Cerebellar cortex (tissue), 1 donor: ENCODE measurements at regions not wholly inside any gene's neighbourhood (a gene's known extent, or its start where the extent isn't known, plus 50 kb on each side); places are given as distances from the start of the nearest gene placed in this dataset.

Experiments used
- DNase-seq: peaks from one replicate; pipeline ENCODE4 v3.0.0-alpha.2; 2015; ENCODE audit warnings: low spot score

GRCh38 chr6:9610620-9611415, 804.1 kb downstream of the TFAP2A start:
- DNase-seq: no peak

GRCh38 chr6:9606435-9607134, 808.3 kb downstream of the TFAP2A start:
- DNase-seq: no peak

GRCh38 chr6:9594746-9595145, 820.1 kb downstream of the TFAP2A start:
- DNase-seq: no peak

GRCh38 chr6:9593554-9593953, 821.3 kb downstream of the TFAP2A start:
- DNase-seq: no peak

- DNase-seq: no peak
These were observed 831.0 kb downstream of the TFAP2A start for GRCh38 chr6:9583753-9584352.

DNA sequence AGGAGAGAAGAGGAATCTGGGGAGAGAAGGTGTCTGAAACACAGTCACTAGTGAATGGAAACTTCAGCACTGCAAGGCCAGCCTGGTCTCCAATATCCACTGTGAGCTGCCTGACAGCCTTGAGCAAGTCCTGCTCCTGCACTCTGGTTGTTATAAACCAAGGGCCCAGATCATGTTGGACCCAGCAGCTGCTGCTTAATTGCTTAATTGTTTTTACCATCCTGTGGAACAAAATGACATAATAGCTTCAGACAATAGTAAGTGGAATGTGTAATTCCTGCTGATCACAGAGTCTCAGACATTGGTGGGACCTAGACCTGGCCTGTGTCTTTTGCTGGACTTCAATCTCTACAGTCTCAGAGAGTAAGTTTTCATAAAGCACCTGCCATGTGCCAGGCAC, 833.7 kb downstream of the TFAP2A start:
- no peak for DNase-seq

DNA sequence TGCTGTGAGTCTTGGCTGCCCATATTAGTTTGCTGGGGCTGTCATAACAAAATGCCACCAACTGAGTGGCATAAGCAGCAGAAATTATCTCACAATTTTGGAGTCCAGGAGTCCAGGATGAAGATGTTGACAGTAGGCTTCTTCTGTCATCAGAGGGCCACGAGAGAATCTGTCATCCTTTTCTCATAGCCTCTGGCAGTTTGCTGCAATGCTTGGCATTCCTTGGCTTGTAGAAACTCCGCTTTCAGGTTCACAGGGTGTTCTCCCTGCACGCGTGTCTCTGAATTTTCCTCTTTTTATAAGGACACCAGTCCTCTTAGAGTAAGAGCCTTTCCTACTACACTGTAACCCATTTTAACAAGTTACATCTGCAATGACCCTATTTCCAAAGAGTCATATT, 838.4 kb downstream of the TFAP2A start:
- DNase-seq: no peak

DNA sequence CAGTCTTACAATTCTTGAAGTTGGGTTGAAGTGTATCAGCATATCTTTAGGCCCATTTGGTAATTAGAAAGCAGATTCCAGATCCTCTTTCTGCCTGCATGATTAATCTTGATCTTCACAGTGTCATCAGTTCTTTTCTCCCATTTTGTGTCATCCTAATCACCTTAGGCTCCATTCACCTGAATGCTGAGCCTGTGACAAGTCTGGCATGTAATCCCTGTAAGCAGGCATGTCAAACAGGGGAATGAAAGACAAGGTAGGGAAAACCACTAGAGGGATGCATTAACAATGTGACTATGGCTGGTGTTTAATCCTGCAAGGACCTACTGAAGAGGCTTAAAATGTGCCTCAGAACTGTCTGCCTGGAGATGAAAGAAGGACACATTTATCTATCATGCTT, 848.8 kb downstream of the TFAP2A start:
- DNase-seq: no peak

GRCh38 chr6:9564021-9564420, 850.9 kb downstream of the TFAP2A start:
- DNase-seq: no peak

GRCh38 chr6:9563568-9563967, 851.3 kb downstream of the TFAP2A start:
- no peak for DNase-seq

GRCh38 chr6:9554806-9555205, 860.1 kb downstream of the TFAP2A start:
- no peak for DNase-seq

DNA sequence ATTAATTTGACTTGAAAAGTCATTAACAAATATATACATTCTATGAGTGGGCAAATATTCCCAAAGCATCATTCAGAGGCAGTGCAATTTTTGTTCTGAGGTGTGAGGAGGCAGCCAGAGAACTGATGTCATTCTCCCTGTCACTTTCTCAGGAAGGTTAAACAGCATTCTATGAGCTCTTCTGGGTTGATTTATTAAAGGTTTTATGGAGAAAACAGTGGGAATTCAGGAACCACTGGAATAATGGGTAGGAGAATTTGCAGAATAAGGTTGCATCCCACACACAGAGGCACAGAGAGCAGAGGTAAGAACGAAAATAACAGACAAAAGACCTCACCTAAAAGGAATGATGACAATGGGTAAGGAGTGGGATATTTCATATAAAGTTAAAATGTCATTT, 860.6 kb downstream of the TFAP2A start:
- DNase-seq: no peak

DNA sequence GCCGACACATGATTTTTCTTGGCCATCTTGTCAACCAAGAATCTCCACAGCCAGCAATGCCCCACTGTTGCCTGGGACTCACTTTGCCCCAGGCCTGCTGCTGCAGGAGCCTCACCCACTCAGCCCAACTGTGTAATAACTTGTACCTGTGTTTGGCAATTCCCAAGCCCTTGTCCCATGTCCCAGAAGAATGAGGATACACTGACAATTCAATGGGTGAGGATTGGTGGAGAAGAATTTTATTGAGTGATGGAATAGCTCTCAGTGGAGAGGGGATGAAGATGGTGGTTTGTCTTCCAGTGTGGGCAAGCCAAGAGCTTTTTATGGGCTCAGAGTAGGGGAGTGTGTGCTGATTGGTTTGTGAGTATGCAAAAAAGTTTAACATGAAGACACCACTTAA, 861.9 kb downstream of the TFAP2A start:
- no peak for DNase-seq

GRCh38 chr6:9543649-9544048, 871.2 kb downstream of the TFAP2A start:
- DNase-seq: no peak

GRCh38 chr6:9540534-9541126, 874.2 kb downstream of the TFAP2A start:
- DNase-seq: peak; percentile 8

DNA sequence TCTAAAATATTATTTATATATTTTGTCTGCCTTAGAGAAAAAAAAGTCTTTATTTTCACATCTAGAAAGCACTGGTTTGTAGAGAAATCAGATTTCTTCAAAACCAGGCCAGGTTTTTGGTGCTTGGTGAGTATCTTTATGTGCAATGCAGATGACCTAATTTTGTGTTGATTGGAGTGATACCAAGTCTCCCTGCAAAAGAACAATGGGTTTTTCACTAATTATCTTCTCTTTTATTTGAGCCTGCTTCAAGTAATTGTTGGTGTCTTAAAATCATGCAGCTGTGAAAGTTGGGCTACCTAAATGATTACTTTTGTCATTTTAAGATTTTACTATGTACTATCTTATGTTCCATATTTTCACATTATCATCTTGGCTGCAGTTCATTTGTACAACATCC, 874.7 kb downstream of the TFAP2A start:
- no peak for DNase-seq

GRCh38 chr6:9539231-9539755, 875.6 kb downstream of the TFAP2A start:
- DNase-seq: no peak

GRCh38 chr6:9537381-9537780, 877.5 kb downstream of the TFAP2A start:
- DNase-seq: no peak

DNA sequence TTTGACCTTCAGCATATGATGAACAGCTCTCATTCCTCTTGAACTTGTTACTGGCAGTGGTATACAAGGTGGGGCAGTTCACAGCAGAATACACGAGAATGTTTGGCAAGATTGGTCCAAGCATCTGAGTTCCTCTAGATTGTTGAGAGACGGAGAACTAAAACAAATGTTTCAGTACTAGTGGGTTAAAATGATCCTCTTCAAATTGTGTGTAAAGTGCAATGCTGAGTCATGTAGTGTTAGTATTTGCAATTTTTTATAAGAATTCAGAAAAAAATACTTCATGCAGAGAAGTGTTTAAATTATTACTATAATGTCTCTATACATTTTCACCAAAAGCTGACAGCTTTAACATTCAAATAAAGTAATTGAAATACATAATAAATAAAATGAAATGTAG, 879.8 kb downstream of the TFAP2A start:
- DNase-seq: no peak

- DNase-seq: no peak
These were observed 882.0 kb downstream of the TFAP2A start for GRCh38 chr6:9532621-9533557.

DNA sequence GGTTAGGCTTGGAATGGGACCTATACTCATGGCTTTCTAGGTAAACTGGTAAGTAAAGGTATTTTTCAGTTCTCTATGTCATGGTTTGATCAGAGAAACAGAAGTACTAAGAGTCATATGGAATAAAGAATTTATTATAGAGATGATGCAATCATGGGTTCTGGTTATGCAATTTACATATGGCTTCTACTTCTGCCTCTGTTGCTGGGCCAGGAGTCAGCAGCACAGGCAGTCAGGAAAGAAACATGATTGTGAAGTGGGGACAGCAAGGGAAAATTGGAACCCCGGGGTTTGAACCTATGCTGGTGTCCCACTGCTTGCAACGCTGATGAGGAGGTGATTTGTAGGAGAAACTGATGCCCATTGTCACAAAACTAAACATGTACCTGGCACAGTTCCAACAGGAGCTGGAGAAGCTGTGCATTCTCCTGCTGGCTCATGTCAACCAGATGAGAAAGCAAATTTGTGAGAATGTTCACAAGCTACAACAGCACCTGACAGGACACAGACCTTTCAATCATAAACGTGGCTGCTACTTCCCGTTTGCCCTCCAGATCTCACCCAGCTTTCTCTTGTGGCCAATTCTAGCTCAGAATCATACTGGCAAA, 887.1 kb downstream of the TFAP2A start:
- no peak for DNase-seq
